Left lobe of liver (tissue), 2 donors: ENCODE measurements at regions not wholly inside any gene's neighbourhood (a gene's known extent, or its start where the extent isn't known, plus 50 kb on each side); places are given as distances from the start of the nearest gene placed in this dataset.
"Not testable (repeated sequence)": the region's sequence is repeated elsewhere in the genome, so short reads cannot be mapped to it uniquely, and the experiment has no call there.

Source experiments
- ATAC-seq: fragments of 200-7000 bp; cut with Tn5 transposase; one replicate; pipeline ENCODE4 v1.9.1; 2020; ENCODE audit warnings: mild to moderate bottlenecking, moderate library complexity
- DNase-seq: peaks from one replicate; pipeline ENCODE4 v3.0.0-alpha.2; 2020; ENCODE audit warnings: low spot score
- donor health status: DM: no; HTN: no; CAD: no; lungs with moderate emphysema.
- donor health status: DM: no; HTN: yes; CAD: no.

DNA sequence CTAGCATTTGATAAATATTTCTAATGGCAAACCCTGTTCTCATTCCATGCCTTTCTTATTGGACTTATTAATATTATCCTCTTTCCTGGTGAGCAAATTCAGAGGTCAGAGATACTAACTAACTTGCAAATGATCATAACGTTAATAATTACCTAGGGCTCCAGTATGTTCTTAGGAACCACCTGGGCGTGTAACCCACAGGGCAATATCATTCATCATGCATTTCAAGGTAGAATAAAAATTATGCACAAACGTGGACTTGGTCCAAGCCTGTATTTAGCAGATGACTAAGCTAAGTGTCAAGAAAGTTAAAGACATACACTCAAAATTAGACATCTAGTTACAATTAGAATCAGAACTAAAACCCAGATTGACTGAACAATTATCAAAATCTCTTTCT is 850.1 kb downstream of the TRIML1 start:
- DNase-seq (no peak), ATAC-seq (no peak)

DNA sequence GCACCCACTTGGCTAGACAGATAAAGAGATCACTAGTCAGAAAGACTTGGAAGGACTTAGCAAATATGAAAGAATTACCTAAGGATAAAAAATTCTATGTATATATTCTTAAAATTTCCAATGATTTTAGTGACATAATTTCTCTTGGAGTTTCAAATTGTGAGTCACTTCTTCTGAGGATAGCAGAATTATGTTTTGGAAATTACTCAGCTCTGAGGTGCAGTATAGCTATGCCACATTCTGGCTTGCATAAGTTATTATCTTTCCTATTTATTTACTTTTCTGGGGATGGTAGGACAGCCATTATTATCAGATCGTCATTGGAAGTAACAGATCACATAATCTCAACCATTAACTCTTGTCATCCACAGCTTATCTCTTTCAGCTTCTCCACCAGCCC is 853.5 kb downstream of the TRIML1 start:
- no peak for ATAC-seq
- no peak for DNase-seq

DNA sequence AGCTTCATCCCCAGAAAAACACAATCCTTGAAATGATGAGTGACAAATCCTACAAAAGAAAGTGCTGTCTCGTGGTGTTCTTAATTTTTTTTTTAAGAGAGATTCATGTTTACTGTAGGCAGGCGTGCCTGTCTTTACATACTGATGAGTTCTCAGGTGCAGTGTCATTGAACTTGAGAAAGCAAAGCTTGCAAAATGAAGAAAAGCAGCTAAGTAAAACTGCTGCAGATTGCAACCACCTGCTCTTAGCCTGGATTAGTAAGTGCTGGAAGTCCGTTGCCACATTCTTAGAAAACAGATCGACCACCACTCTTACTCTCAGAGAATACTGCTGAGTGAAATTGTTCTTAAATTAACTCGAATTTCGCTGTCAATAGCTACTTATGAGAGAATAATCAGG is 854.6 kb downstream of the TRIML1 start:
- DNase-seq (no peak), ATAC-seq (no peak)

DNA sequence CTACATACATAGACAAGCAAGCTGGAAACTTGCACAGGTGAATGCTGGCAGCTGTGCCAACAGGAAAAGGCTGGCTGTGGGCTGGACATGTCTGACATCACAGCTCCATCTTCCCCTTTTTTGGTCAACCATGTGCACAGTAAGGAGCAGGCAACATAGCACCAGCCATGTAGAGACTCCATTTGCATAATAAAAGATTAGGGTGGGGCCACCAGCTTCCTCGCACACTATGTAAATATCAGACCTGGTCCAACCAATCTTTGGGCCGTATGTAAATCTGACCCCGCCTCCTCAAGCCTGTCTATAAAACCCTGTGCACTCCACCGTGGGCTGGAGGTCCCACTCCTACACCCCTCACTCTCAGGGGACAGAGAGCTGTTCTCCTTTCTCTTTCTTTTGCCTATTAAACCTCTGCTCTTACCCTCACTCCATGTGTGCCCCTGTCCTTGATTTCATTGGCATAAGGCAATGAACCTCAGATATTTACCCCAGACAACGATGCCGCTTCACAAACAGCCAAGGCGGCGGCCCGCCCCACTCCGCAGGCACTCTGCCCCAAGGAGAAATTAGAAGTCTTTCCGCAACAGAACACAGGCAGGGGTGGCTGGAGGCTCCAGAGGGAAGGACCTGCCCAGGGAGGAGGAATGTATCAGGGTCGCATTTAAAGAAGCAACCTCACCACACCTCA is 862.2 kb downstream of the TRIML1 start:
- ATAC-seq (no peak), DNase-seq (no peak)

DNA sequence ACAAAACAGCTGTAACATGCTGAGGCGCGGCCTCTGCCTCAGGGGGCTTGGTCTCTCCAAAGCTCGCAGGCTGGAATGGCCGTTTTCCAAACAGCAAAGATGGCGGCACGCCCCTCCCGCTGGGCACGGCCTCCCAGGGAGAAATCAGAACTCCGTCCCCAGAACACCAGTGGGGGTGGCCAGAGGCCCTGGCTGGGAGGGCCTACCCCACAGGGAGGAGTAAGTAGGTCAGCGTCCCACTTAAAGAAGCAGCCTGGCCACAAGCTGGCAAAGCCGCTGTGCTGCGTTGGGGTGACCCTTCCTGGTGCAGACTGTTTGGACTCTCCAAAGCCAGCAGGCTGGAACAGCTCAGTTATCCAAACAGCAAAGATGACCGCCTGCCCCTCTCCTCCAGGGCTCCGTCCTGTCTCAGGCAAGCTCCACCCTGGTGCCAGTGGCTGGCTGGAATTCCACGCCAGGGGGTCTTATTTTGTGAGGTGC is 862.8 kb downstream of the TRIML1 start:
- no peak for DNase-seq
- no peak for ATAC-seq

DNA sequence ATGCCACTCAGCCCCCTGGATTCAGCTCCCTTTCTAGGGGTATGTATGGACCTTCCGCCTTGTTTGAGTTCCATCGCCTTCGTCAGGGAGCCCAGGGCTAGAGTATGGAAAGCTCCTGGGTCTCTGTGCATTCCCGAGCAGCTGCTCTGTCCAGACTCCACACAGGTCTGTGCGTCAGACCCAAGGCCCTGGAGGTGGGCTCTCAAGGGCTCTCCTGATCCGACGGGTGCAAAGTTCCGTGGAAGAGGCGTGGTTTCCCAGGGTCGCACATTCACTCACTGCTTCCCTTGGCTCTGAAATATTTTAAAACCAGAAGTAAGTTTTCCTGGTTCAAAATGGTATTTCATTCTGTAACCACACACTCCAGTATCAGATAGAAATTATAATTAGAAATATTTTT is 863.2 kb downstream of the TRIML1 start:
- no peak for ATAC-seq
- DNase-seq: no peak

DNA sequence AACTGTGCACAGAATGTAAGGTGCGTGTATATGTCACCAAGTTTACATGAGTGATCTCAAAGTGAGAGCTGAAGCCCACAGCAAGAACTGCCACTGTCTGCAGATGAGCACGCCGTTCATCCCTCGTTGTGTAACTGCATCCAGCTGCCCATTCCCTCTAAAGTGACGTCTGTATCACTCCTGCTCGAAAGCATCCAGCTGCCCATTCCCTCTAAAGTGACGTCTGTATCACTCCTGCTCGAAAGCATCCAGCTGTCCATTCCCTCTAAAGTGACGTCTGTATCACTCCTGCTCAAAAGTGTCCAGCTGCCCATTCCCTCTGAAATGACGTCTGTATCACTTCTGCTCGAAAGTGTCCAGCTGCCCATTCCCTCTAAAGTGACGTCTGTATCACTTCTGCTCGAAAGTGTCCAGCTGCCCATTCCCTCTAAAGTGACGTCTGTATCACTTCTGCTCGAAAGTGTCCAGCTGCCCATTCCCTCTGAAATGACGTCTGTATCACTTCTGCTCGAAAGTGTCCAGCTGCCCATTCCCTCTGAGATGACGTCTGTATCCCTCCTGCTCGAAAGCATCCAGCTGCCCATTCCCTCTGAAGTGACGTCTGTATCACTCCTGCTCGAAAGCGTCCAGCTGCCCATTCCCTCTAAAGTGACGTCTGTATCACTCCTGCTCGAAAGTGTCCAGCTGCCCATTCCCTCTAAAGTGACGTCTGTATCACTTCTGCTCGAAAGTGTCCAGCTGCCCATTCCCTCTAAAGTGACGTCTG is 871.4 kb downstream of the TRIML1 start:
- not testable (repeated sequence) for ATAC-seq

DNA sequence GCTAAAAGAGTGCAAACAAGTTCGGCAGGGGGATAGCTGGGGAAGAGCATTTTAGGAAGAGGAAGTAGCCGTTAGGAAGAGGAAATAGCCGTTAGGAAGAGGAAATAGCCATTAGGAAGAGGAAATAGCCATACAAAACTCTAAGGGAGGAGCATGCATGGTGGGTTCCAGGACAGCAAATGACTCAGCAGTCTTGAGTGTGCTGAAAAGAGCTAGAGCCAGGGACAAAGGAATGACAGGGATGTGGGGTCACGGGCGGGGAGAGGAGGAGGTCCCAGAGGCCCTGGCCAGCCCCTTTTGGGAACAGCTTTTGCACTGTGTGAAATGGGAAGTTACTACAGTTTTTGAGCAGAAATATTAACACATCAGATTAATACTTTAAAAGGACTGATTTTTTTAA is 882.6 kb downstream of the TRIML1 start:
- ATAC-seq: no peak
- DNase-seq: no peak

More for the DNA sequence above, 871.4 kb downstream of the TRIML1 start:
- DNase-seq: not testable (repeated sequence)

DNA sequence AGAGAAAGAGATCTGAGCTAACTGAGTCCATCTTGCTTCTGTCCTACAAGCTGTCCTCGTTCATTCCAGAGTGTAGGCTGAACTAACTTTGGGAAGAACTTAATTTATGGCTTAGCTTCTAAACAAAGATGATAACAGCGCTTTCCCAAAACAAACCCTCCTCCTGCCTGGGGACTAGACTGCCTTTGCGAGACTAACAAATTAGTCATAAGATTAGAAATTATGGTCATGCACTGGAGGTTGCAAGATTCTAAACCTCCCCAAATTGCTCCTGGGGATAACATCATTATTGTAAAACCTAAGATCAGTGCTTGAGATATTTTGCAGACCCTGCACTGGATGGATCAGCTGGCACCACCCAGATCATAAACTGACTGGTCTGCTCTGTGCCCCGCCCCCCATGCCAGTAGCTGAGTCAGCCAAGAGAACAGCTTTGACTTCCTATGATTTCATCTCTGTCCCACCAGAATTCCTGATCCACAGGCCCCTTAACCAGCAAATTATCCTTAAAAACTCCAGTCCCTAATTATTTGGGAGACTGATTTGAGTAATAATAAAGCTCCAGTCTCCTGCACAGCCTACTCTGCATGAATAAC is 883.3 kb downstream of the TRIML1 start:
- DNase-seq: no peak
- ATAC-seq: no peak

DNA sequence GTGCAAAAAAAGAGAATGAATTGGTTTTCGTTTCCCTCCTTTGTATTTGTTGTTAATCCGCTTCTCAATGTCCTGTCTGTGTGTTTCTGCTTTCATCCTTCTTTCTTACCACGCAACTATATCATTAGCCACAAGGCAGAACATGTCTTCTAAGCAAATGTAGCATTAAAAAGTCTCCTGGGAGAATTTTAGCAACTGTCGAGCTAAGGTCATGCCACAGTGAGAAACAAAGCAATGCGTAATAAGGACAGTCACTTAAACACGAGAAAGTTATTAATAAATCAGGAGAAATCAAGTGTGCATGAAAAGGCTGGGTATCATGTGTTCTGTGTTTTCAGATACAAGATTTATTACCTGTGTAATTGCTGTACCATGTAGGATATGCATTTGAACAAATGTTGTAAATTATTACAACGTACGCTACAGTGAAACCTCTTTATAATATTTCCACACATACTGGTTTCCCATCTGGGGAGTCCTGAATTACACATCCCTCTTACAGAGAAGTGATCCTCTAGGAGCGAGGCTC is 890.8 kb downstream of the TRIML1 start:
- ATAC-seq: no peak

DNA sequence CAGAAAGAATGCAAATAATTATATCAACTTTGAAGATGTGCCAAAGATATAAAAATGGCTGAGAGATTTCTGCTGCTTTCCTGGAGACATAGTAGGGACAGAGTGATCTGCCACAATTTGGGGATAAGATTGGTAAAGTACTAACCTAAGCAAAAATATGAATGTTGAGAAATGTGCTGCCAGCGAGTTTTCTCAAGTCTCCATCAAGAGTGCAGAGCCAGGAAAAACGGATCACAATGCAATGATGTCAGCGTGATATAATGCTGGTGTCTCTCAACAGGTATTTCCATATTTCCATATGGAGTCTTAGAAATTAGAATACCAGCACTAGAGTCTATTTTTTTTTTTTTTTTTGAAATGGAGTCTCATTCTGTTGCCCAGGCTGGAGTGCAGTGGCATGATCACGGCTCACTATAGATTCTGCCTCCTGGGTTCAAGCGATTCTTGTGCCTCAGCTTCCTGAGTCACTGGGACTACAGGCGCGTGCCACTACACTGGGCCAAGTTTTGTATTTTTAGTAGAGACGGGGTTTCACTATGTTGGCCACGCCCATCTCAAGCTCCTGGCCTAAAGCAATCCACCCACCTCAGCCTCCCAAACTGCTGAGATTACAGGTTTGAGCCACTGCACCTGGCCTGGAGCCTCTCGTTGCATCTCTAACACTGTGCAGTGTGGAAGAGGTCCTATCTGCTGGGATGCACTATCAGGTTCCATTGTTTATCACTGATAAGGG is 893.5 kb downstream of the TRIML1 start:
- ATAC-seq (no peak), DNase-seq (no peak)

More for the DNA sequence above, 890.8 kb downstream of the TRIML1 start:
- no peak for DNase-seq

DNA sequence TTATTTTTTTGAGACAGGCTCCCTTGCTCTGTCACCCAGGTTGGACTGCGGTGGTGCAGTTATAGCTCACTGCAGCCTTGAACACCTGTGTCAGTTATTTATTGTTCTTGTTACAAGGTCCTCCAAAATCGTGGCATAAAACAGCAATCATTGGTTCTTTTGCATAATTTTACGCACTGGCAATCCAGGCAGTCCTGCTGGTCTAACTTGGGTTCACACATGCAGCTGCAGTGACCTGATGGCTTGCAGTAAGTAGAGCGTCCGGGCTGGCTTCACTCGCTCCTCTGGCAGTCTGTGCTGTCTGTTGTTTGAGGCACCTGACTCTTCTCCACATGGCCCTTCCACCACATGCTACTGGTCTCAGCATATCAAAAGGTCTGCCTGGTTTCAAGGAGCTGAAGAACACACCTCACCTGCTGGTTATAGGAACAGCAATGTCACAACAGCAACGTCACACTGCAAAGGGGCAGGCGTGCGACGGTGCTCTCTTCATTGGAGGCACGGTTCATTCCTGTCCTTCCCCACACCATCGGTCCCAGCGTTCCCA is 894.6 kb downstream of the TRIML1 start:
- no peak for ATAC-seq
- DNase-seq: no peak

DNA sequence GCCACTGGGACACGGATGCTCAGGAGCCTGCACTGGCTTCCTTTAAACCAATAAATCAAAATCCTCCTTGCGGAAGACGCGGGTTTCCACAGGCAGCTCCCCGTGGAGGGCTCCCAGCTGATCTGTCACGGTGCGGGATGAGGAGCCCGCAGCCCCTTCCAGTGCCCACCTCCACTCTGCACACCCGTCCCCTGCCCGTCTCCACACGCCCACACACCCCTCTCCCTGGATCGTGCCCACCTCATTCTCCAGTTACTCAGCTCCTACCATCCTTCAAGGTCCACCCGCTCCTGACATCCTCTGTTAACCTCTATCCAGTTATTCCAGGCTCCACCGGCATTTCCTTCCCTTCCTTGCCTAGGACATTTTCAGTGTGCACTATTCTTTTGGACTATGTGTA is 895.9 kb downstream of the TRIML1 start:
- ATAC-seq (no peak), DNase-seq (no peak)

DNA sequence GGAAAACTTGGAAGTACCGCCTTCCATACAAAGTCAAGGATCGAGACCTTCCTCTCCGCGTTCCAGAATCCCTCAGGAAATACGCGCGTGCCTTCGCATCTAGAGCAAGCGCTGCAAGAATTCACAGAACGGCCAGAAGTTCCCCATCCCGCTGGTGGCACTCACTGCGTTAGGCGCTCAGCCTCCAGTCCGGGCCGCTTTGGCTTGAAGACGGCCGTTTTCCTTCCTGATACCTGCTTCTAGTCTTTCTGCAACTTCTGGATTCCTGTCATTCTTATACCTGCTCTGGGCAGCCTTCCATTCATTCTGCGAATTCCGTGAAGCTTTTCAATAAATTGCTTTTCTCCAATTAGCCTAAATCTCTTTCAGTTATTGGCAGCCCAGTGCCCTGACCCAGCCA is 896.4 kb downstream of the TRIML1 start:
- DNase-seq (no peak), ATAC-seq (no peak)

DNA sequence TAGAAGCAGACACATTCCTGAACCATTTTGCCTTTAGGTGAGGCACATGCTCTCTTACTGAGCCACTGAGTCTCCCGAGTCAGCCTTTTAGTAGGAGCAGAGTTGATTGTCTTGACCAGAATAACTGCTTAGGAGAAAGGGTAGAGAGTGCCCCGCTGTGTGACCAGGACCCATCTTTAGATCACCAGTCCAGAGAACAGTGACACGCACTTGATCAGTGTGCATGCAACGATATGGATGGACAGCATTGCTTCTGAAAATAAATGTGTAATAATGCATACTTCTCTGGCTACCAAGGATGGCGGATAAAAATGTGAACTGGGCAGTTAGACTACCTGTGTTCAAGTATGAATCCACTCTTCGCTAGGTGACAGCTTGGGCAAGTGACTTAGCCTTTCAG is 897.7 kb downstream of the TRIML1 start:
- no peak for DNase-seq
- ATAC-seq: no peak

DNA sequence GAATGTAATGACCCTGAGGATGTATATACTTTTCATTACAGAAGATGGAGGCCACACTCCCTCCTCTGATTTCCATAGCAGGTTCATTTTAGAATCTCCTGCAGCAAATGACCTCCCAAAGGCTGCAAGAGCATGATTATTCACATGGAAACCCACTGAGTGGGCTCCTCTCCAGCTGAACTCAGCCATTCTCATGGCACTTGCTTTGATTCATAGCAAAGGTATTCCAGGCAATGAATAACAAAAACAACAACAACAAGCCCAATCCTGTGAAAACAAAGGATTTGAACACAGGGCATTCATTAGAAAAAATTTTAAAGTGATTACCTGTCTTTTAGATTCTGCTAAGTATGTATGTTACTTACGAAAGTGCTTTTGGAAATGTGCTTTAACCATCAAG is 894.0 kb upstream of the FRG1 start:
- no peak for DNase-seq
- ATAC-seq: no peak

DNA sequence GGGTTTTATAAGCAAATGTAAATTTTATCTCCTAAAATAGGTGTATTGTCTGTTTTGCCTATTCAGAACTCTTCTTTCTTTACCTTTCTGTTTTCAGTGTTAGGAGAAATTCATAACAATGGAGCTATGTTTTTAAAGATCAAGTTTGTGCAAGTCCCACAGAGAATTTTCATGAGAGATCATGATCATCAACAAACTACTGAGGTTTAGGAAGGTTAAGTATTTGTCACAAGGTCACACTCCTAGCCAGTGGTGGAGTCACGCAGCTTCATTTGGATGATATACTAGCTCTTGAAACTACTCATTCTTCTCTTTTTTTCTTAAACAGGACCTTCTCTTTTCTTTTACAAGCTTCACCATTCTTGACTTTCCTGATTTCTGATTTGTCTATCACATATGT is 892.6 kb upstream of the FRG1 start:
- no peak for ATAC-seq
- DNase-seq: no peak

DNA sequence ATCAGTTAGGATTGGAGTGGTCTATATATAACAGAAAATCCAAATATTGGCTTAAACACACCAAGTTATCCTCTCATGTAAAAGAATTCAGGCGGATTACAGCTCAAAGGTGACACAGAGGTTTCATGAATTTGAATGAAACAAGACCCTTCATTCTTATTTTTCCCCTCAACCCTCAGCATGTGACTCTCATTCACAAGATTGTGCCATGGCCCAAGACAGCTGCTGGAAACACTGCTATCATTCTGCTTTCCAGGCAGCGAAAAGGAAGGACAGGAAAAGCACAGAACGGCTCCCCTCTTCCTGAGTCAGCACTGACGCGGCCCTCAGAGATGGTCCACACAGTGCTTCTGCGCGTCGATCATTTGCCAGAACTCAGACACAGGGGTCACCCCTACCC is 891.0 kb upstream of the FRG1 start:
- no peak for DNase-seq

DNA sequence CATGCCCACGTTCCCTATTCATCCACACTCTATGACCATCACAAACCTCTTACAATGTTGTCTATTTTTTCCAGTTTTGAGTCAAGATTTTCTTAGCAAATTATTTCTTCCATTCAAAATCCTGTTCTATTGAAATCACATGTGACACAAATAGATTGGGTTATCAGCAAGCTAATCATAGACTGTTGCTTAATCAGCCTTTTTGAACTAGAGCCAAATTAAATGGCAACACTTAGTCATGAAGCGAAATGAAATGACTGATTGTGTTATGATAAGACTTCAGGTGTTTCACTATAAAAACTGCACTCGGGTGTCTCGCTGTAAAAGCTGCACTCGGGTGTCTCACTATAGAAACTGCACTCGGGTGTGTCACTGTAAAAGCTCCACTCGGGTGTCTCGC is 890.0 kb upstream of the FRG1 start:
- ATAC-seq (no peak), DNase-seq (no peak)

More for the DNA sequence above, 891.0 kb upstream of the FRG1 start:
- no peak for ATAC-seq

DNA sequence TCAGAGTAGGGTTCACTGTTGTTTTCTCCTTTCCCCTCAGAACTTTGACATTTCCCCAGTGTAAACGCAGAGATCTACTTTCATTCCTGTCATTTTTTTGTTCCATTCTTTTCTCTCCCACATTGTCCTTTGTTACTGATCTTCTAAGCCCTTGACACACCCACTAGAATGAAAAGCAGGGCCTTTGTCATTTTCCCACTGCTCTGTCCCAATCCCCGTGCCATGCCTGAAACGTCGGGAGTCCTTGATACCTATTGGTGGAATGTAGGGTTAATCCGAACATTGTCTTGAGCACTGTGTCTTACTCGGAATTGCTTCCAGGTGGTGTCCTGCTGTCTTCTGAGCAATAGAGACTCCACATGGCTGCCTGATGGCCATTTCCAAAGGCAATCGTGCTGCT is 887.1 kb upstream of the FRG1 start:
- no peak for DNase-seq
- no peak for ATAC-seq

DNA sequence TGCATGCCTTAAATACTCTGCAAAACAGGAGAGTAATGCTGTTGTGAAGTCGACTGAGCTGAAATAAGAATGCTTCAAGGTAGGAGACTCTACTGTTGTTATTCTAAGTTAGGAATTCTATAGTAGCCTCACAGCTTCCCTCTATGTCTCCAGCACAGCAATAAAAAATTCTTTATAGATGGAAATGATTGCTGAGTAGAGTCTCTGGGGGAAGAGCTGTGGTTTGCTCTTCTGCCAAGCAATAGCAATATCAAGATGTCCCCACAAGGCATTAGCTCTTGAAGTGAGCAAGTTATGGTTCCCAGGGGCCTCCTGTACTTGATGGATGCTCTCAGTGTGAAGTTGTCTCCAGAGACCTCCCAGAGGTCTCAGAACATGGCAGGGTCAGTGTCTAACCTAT is 880.6 kb upstream of the FRG1 start:
- DNase-seq (no peak), ATAC-seq (no peak)
